ENCODE measurements at regions not wholly inside any gene's neighbourhood (a gene's known extent, or its start where the extent isn't known, plus 50 kb on each side); places are given as distances from the start of the nearest gene placed in this dataset.

DNA sequence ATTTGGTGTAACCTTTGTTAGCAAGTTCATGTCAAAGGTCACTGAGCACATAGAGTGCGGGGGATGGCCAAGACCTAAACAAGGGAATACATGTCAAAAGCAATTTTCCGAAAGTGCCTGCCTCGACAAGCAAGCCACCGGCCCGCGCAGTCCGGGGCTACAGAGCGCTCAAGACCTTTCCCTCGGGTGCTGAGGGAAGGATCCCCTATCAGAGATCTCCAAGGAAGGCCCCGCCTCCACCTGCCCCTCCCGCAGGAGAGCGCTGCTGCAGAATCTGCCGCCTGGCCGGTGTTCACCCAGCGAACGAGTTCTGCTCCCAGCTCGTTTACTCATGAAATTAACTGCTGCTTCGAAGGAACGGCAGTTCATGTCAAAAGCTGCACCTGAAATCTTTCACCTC lies 252.7 kb downstream of the BMP7 start:
- H3K79me2 ChIP-seq (ENCODE audit: insufficient read depth, low read length) = no peaks in the 10 kb centered on the region
- H3K27me3 ChIP-seq (ENCODE audit: insufficient read depth, low read length) = no peaks in the 10 kb centered on the region; the same call in 1 of the 2 replicates
- no peak overlapping the region for H3K9ac ChIP-seq (ENCODE audit: low read length)
- no peaks in the 10 kb centered on the region for H3K36me3 ChIP-seq (ENCODE audit: insufficient read depth, low read length)
- TF ChIP-seq CTCF (IDR thresholded peaks at IDR 0.05; ENCODE audit: low read length) = no peak
- TF ChIP-seq EZH2 (IDR thresholded peaks at IDR 0.05; ENCODE audit: borderline replicate concordance, low read length) = no peak
- no peaks in the 10 kb centered on the region for H3K4me1 ChIP-seq (ENCODE audit: insufficient read depth, low read length, severe bottlenecking)
- no peaks in the 10 kb centered on the region for H4K20me1 ChIP-seq (ENCODE audit: insufficient read depth, low read length)
- H3F3A ChIP-seq (ENCODE audit: insufficient read depth, low read length) = no peaks in the 10 kb centered on the region
- no peak overlapping the region for H3K27ac ChIP-seq (ENCODE audit: low read depth, low read length, poor library complexity, severe bottlenecking)
- H3K9me2 ChIP-seq (ENCODE audit: low read depth, low read length) = no peaks in the 10 kb centered on the region
- no peak overlapping the region for H2AFZ ChIP-seq (ENCODE audit: low read length)
- H3K9me3 ChIP-seq (ENCODE audit: low read length) = no peaks in the 10 kb centered on the region
- no peak overlapping the region for H3K4me2 ChIP-seq (ENCODE audit: low read length)
- H3K4me3 ChIP-seq (ENCODE audit: low read depth, low read length, poor library complexity, severe bottlenecking) = no peak overlapping the region

DNA sequence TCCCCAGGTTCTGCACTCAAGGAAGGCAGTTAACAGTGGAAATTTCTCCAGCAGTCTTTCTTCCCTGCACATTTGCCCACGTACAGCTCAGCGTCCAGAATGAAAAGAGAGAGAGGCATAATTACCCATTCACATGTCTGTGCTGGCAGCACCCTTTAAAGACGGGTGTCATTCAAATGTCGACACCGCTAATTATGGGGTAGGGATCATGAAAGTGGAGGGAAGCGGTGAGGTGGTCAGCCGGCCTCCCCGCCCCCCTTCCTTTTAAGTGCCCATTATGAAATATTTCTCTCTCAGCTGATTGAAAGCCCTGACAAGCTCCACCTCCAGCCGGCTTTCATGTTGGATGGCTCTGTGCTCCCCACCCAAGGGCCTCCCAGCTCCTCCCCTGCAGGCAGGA lies 246.1 kb downstream of the BMP7 start:
- H4K20me1 ChIP-seq (ENCODE audit: insufficient read depth, low read length) = no peaks in the 10 kb centered on the region
- no peaks in the 10 kb centered on the region for H3K9me3 ChIP-seq (ENCODE audit: low read length)
- H3K4me1 ChIP-seq (ENCODE audit: insufficient read depth, low read length, severe bottlenecking) = no peaks in the 10 kb centered on the region
- H3K9ac ChIP-seq (ENCODE audit: low read length) = no peak overlapping the region
- no peaks in the 10 kb centered on the region for H3K79me2 ChIP-seq (ENCODE audit: insufficient read depth, low read length)
- no peaks in the 10 kb centered on the region for H3K27me3 ChIP-seq (ENCODE audit: insufficient read depth, low read length)
- H3K4me3 ChIP-seq (ENCODE audit: low read depth, low read length, poor library complexity, severe bottlenecking) = no peak overlapping the region
- H3K4me2 ChIP-seq (ENCODE audit: low read length) = no peak overlapping the region
- no peak overlapping the region for H2AFZ ChIP-seq (ENCODE audit: low read length)
- no peak overlapping the region for H3K27ac ChIP-seq (ENCODE audit: low read depth, low read length, poor library complexity, severe bottlenecking)
- no peaks in the 10 kb centered on the region for H3K36me3 ChIP-seq (ENCODE audit: insufficient read depth, low read length)
- TF ChIP-seq CTCF (IDR thresholded peaks at IDR 0.05; ENCODE audit: low read length) = no peak
- TF ChIP-seq EZH2 (IDR thresholded peaks at IDR 0.05; ENCODE audit: borderline replicate concordance, low read length) = no peak
- no peaks in the 10 kb centered on the region for H3F3A ChIP-seq (ENCODE audit: insufficient read depth, low read length)
- no peaks in the 10 kb centered on the region for H3K9me2 ChIP-seq (ENCODE audit: low read depth, low read length)

DNA sequence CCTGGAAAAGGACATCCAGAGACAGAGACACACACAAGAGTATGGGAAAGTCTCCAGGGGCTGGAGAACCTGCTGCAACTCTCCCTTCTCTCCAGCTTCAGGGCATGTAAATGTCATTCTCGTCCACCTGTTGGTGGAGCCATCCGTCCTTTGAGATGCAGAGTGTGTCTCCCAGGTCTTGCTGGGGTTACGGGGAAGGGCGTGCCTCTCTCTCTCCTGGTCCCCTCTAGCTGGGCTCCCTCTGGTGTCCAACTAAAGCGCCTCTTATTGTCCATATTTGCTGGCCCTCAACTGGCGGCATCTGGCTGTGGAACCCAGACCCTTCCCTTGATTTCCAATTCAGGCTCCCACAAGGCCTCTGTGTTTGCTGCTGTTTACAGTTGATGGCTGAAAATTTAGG lies 244.1 kb downstream of the BMP7 start:
- H3K79me2 ChIP-seq (ENCODE audit: insufficient read depth, low read length) = no peaks in the 10 kb centered on the region
- H3F3A ChIP-seq (ENCODE audit: insufficient read depth, low read length) = no peaks in the 10 kb centered on the region
- H3K9me3 ChIP-seq (ENCODE audit: low read length) = no peaks in the 10 kb centered on the region
- H3K9ac ChIP-seq (ENCODE audit: low read length) = no peak overlapping the region
- H3K27me3 ChIP-seq (ENCODE audit: insufficient read depth, low read length) = no peaks in the 10 kb centered on the region
- H3K4me3 ChIP-seq (ENCODE audit: low read depth, low read length, poor library complexity, severe bottlenecking) = no peak overlapping the region
- H3K27ac ChIP-seq (ENCODE audit: low read depth, low read length, poor library complexity, severe bottlenecking) = no peak overlapping the region
- TF ChIP-seq CTCF (IDR thresholded peaks at IDR 0.05; ENCODE audit: low read length) (no peak), EZH2 (IDR thresholded peaks at IDR 0.05; ENCODE audit: borderline replicate concordance, low read length) (no peak)
- H4K20me1 ChIP-seq (ENCODE audit: insufficient read depth, low read length) = no peaks in the 10 kb centered on the region
- H3K4me2 ChIP-seq (ENCODE audit: low read length) = no peak overlapping the region
- H3K9me2 ChIP-seq (ENCODE audit: low read depth, low read length) = no peaks in the 10 kb centered on the region
- H3K4me1 ChIP-seq (ENCODE audit: insufficient read depth, low read length, severe bottlenecking) = no peaks in the 10 kb centered on the region
- no peak overlapping the region for H2AFZ ChIP-seq (ENCODE audit: low read length)
- no peaks in the 10 kb centered on the region for H3K36me3 ChIP-seq (ENCODE audit: insufficient read depth, low read length)
